SJCRH30 (cell line): ENCODE measurements at regions not wholly inside any gene's neighbourhood (a gene's known extent, or its start where the extent isn't known, plus 50 kb on each side); places are given as distances from the start of the nearest gene placed in this dataset.

ENCODE experiments used
- DNase-seq, 2 experiments: peaks; one replicate each; pipeline ENCODE4 v3.0.0-alpha.2; 2015 to 2020
- H3K27ac ChIP-seq: fragments of 250-450 bp; sonication (Bioruptor Pico); 2 replicates; pipeline ENCODE4 v1.5.1; 2020; ENCODE audit warnings: mild to moderate bottlenecking, moderate library complexity
- H3K27me3 ChIP-seq: fragments of 250-450 bp; sonication (Bioruptor Pico); 2 replicates; pipeline ENCODE4 v1.5.1; 2020; ENCODE audit warnings: mild to moderate bottlenecking, moderate library complexity
- H3K36me3 ChIP-seq: fragments of 250-450 bp; sonication (Bioruptor Pico); 2 replicates; pipeline ENCODE4 v1.5.1; 2020; ENCODE audit warnings: mild to moderate bottlenecking, moderate library complexity
- H3K4me1 ChIP-seq: fragments of 250-450 bp; sonication (Bioruptor Pico); 2 replicates; pipeline ENCODE4 v1.5.1; 2020; ENCODE audit warnings: mild to moderate bottlenecking, moderate library complexity
- H3K4me3 ChIP-seq: fragments of 250-450 bp; sonication (Bioruptor Pico); 2 replicates; pipeline ENCODE4 v1.5.1; 2020; ENCODE audit warnings: mild to moderate bottlenecking, moderate library complexity
- H3K9me3 ChIP-seq: fragments of 250-450 bp; sonication (Bioruptor Pico); replicated peaks from 2 replicates; pipeline ENCODE4 v1.5.1; 2020; ENCODE audit warnings: mild to moderate bottlenecking, moderate library complexity

GRCh38 chr12:124660851-124661250, 93.4 kb upstream of the NCOR2 start:
- Histone ChIP-seq H3K36me3 (no peaks in the 10 kb centered on the region), H3K27ac (peak overlapping the region; percentile 57), H3K9me3 (peaks cover 7% of the 10 kb centered on the region), H3K4me1 (peaks cover 18% of the 10 kb centered on the region), H3K27me3 (no peaks in the 10 kb centered on the region), H3K4me3 (peak overlapping the region; percentile 37)
- DNase-seq: peak; percentile 68 to 78

GRCh38 chr12:124658806-124659402, 91.5 kb upstream of the NCOR2 start:
- Histone ChIP-seq H3K27ac (no peak overlapping the region), H3K9me3 (peaks cover 7% of the 10 kb centered on the region), H3K4me1 (peaks cover 29% of the 10 kb centered on the region), H3K27me3 (no peaks in the 10 kb centered on the region), H3K4me3 (no peak overlapping the region), H3K36me3 (no peaks in the 10 kb centered on the region)
- no peak for DNase-seq

GRCh38 chr12:124658302-124658701, 90.9 kb upstream of the NCOR2 start:
- H3K9me3 ChIP-seq: peaks cover 7% of the 10 kb centered on the region
- H3K27me3 ChIP-seq: no peaks in the 10 kb centered on the region
- peaks cover 35% of the 10 kb centered on the region for H3K4me1 ChIP-seq
- H3K27ac ChIP-seq: no peak overlapping the region
- no peak for DNase-seq
- no peak overlapping the region for H3K4me3 ChIP-seq
- no peaks in the 10 kb centered on the region for H3K36me3 ChIP-seq

- H3K27me3 ChIP-seq: no peaks in the 10 kb centered on the region
- no peaks in the 10 kb centered on the region for H3K9me3 ChIP-seq
- H3K4me3 ChIP-seq: no peak overlapping the region
- no peak overlapping the region for H3K27ac ChIP-seq
- H3K4me1 ChIP-seq: peaks cover 45% of the 10 kb centered on the region
- no peak for DNase-seq
- H3K36me3 ChIP-seq: no peaks in the 10 kb centered on the region
Measured at GRCh38 chr12:124656947-124657434, 89.6 kb upstream of the NCOR2 start.

GRCh38 chr12:124655698-124656516, 88.5 kb upstream of the NCOR2 start:
- Histone ChIP-seq H3K27me3 (no peaks in the 10 kb centered on the region), H3K4me3 (peak overlapping the region; percentile 33), H3K36me3 (no peaks in the 10 kb centered on the region), H3K4me1 (peaks cover 47% of the 10 kb centered on the region), H3K9me3 (no peaks in the 10 kb centered on the region), H3K27ac (peak overlapping the region; percentile 77)
- DNase-seq: peak; percentile 89 to 90

- no peaks in the 10 kb centered on the region for H3K27me3 ChIP-seq
- DNase-seq: peak; percentile 73 to 75
- H3K4me3 ChIP-seq: peak overlapping the region; percentile 33
- peaks cover 51% of the 10 kb centered on the region for H3K4me1 ChIP-seq
- peak overlapping the region; percentile 77 for H3K27ac ChIP-seq
- H3K36me3 ChIP-seq: no peaks in the 10 kb centered on the region
- no peaks in the 10 kb centered on the region for H3K9me3 ChIP-seq
Measured at GRCh38 chr12:124655048-124655697, 87.8 kb upstream of the NCOR2 start.

- H3K27ac ChIP-seq: peak overlapping the region; percentile 77
- H3K4me3 ChIP-seq: peak overlapping the region; percentile 33
- peak in 1 of 2 experiments; percentile 39 for DNase-seq
- H3K4me1 ChIP-seq: peaks cover 50% of the 10 kb centered on the region
- no peaks in the 10 kb centered on the region for H3K27me3 ChIP-seq
- H3K36me3 ChIP-seq: no peaks in the 10 kb centered on the region
- H3K9me3 ChIP-seq: 0 out of 2 replicates have a peak, but pooled peaks cover 2% of the 10 kb centered on the region
Measured at GRCh38 chr12:124654666-124655047, 87.2 kb upstream of the NCOR2 start.

GRCh38 chr12:124653169-124653931, 85.9 kb upstream of the NCOR2 start:
- no peak for DNase-seq

GRCh38 chr12:124652661-124653060, 85.2 kb upstream of the NCOR2 start:
- no peak for DNase-seq
- Histone ChIP-seq H3K27me3 (no peaks in the 10 kb centered on the region), H3K4me1 (peaks cover 50% of the 10 kb centered on the region), H3K4me3 (no peak overlapping the region), H3K36me3 (no peaks in the 10 kb centered on the region), H3K9me3 (peaks cover 16% of the 10 kb centered on the region), H3K27ac (peak overlapping the region; percentile 87)

More at GRCh38 chr12:124653169-124653931, 85.9 kb upstream of the NCOR2 start:
- peaks cover 50% of the 10 kb centered on the region for H3K4me1 ChIP-seq
- no peak overlapping the region for H3K4me3 ChIP-seq
- H3K36me3 ChIP-seq: no peaks in the 10 kb centered on the region
- no peak overlapping the region for H3K27ac ChIP-seq
- H3K27me3 ChIP-seq: no peaks in the 10 kb centered on the region
- H3K9me3 ChIP-seq: peaks cover 13% of the 10 kb centered on the region

- H3K36me3 ChIP-seq: no peaks in the 10 kb centered on the region
- no peak overlapping the region for H3K4me3 ChIP-seq
- H3K9me3 ChIP-seq: peaks cover 16% of the 10 kb centered on the region
- no peaks in the 10 kb centered on the region for H3K27me3 ChIP-seq
- H3K27ac ChIP-seq: peak overlapping the region; percentile 87
- H3K4me1 ChIP-seq: peaks cover 49% of the 10 kb centered on the region
- peak; percentile 89 to 90 for DNase-seq
Measured at GRCh38 chr12:124651516-124652273, 84.3 kb upstream of the NCOR2 start.

GRCh38 chr12:124650912-124651311, 83.5 kb upstream of the NCOR2 start:
- Histone ChIP-seq H3K4me1 (peaks cover 43% of the 10 kb centered on the region), H3K27ac (peak overlapping the region; percentile 87), H3K4me3 (no peak overlapping the region), H3K36me3 (no peaks in the 10 kb centered on the region), H3K9me3 (peaks cover 16% of the 10 kb centered on the region), H3K27me3 (no peaks in the 10 kb centered on the region)
- peak; percentile 64 to 76 for DNase-seq

- peaks cover 16% of the 10 kb centered on the region for H3K9me3 ChIP-seq
- no peak overlapping the region for H3K27ac ChIP-seq
- no peak overlapping the region for H3K4me3 ChIP-seq
- no peaks in the 10 kb centered on the region for H3K36me3 ChIP-seq
- no peaks in the 10 kb centered on the region for H3K27me3 ChIP-seq
- DNase-seq: no peak
- peaks cover 31% of the 10 kb centered on the region for H3K4me1 ChIP-seq
Measured at GRCh38 chr12:124648710-124649384, 81.4 kb upstream of the NCOR2 start.

GRCh38 chr12:124647316-124647715, 79.9 kb upstream of the NCOR2 start:
- peaks cover 16% of the 10 kb centered on the region for H3K9me3 ChIP-seq
- H3K4me3 ChIP-seq: no peak overlapping the region
- no peaks in the 10 kb centered on the region for H3K27me3 ChIP-seq
- DNase-seq: no peak
- no peaks in the 10 kb centered on the region for H3K36me3 ChIP-seq
- no peak overlapping the region for H3K27ac ChIP-seq
- peaks cover 19% of the 10 kb centered on the region for H3K4me1 ChIP-seq
